GM23338 (cell line): ENCODE measurements at regions not wholly inside any gene's neighbourhood (a gene's known extent, or its start where the extent isn't known, plus 50 kb on each side); places are given as distances from the start of the nearest gene placed in this dataset.

Source experiments
- ATAC-seq: fragments of 200-7000 bp; cut with Tn5 transposase; 3 replicates; pipeline ENCODE4 v1.9.1; 2020
- DNase-seq: peaks from one replicate; pipeline ENCODE4 v3.0.0-alpha.2; 2015; ENCODE audit warnings: low spot score
- H2AFZ ChIP-seq: fragments of 200-600 bp; sonication (generic); 2 replicates; pipeline ENCODE4 v1.8.0; 2016; ENCODE audit warnings: antibody characterized with exemption, mild to moderate bottlenecking, moderate library complexity
- H3F3A ChIP-seq: fragments of 200-600 bp; sonication (generic); replicated peaks from 2 replicates; pipeline ENCODE4 v1.8.0; 2017; ENCODE audit warnings: antibody characterized with exemption, mixed run types, low read depth
- H3K27ac ChIP-seq: fragments of 200-600 bp; sonication (generic); 2 replicates; pipeline ENCODE4 v1.6.1; 2016; ENCODE audit warnings: low read depth
- H3K27me3 ChIP-seq: fragments of 200-600 bp; sonication (generic); 2 replicates; pipeline ENCODE4 v1.8.0; 2016; ENCODE audit warnings: mild to moderate bottlenecking, mixed run types, moderate library complexity; ENCODE audit not compliant: insufficient read depth
- H3K36me3 ChIP-seq: fragments of 200-600 bp; sonication (generic); 2 replicates; pipeline ENCODE4 v1.8.0; 2016; ENCODE audit warnings: mild to moderate bottlenecking; ENCODE audit not compliant: insufficient read depth
- H3K4me1 ChIP-seq: fragments of 200-600 bp; sonication (generic); 2 replicates; pipeline ENCODE4 v1.8.0; 2016; ENCODE audit warnings: mild to moderate bottlenecking, moderate library complexity; ENCODE audit not compliant: insufficient read depth
- H3K4me2 ChIP-seq: fragments of 200-600 bp; sonication (generic); 2 replicates; pipeline ENCODE4 v1.7.1; 2017; ENCODE audit warnings: mixed run types
- H3K4me3 ChIP-seq: fragments of 200-600 bp; sonication (generic); 2 replicates; pipeline ENCODE4 v1.6.1; 2016; ENCODE audit warnings: mixed run types
- H3K79me2 ChIP-seq: fragments of 200-600 bp; sonication (generic); replicated peaks from 2 replicates; pipeline ENCODE4 v1.8.0; 2017; ENCODE audit warnings: mild to moderate bottlenecking; ENCODE audit not compliant: insufficient read depth
- H3K9me2 ChIP-seq: fragments of 200-600 bp; sonication (generic); 2 replicates; pipeline ENCODE4 v1.8.0; 2017; ENCODE audit not compliant: insufficient read depth
- H4K20me1 ChIP-seq: fragments of 200-600 bp; sonication (generic); replicated peaks from 2 replicates; pipeline ENCODE4 v1.8.0; 2017; ENCODE audit warnings: mild to moderate bottlenecking; ENCODE audit not compliant: insufficient read depth
- H3K27ac Mint-ChIP-seq: 2 replicates; pipeline ENCODE4 v1.8.0; 2020; ENCODE audit warnings: inconsistent platforms, mild to moderate bottlenecking, moderate library complexity, mixed read lengths
- H3K27me3 Mint-ChIP-seq: 3 replicates; pipeline ENCODE4 v1.8.0; 2022; ENCODE audit warnings: low read depth, mild to moderate bottlenecking, moderate library complexity, mixed read lengths, inconsistent platforms; ENCODE audit not compliant: insufficient read depth, poor library complexity
- H3K36me3 Mint-ChIP-seq: 3 replicates; pipeline ENCODE4 v1.8.0; 2021; ENCODE audit warnings: low read depth, mild to moderate bottlenecking, inconsistent platforms, moderate library complexity, mixed read lengths
- H3K4me1 Mint-ChIP-seq: 3 replicates; pipeline ENCODE4 v1.8.0; 2020; ENCODE audit warnings: mild to moderate bottlenecking, inconsistent platforms, mixed read lengths
- H3K4me3 Mint-ChIP-seq: 3 replicates; pipeline ENCODE4 v1.8.0; 2021; ENCODE audit warnings: moderate library complexity, mild to moderate bottlenecking, inconsistent platforms, mixed read lengths
- H3K9me3 Mint-ChIP-seq: 3 replicates; pipeline ENCODE4 v1.8.0; 2020; ENCODE audit warnings: moderate library complexity, mild to moderate bottlenecking, inconsistent platforms, mixed read lengths
- EZH2phosphoT487 ChIP-seq: fragments of 200-600 bp; sonication (generic); IDR thresholded peaks from one replicate; pipeline ENCODE4 v1.8.1; 2018; ENCODE audit warnings: antibody characterized with exemption; ENCODE audit not compliant: unreplicated experiment
- JUNB ChIP-seq: IDR thresholded peaks from one replicate; pipeline ENCODE4 v1.6.1; 2016; ENCODE audit warnings: antibody characterized with exemption; ENCODE audit not compliant: unreplicated experiment
- ZNF114 ChIP-seq: fragments of 250-450 bp; sonication (Bioruptor Pico); IDR thresholded peaks from 2 replicates; pipeline ENCODE4 v1.5.0; 2020; ENCODE audit warnings: mild to moderate bottlenecking, moderate library complexity
- ZNF462 ChIP-seq: fragments of 250-450 bp; sonication (Bioruptor Pico); IDR thresholded peaks from 2 replicates; pipeline ENCODE4 v1.5.0; 2020; ENCODE audit warnings: mild to moderate bottlenecking, moderate library complexity

DNA sequence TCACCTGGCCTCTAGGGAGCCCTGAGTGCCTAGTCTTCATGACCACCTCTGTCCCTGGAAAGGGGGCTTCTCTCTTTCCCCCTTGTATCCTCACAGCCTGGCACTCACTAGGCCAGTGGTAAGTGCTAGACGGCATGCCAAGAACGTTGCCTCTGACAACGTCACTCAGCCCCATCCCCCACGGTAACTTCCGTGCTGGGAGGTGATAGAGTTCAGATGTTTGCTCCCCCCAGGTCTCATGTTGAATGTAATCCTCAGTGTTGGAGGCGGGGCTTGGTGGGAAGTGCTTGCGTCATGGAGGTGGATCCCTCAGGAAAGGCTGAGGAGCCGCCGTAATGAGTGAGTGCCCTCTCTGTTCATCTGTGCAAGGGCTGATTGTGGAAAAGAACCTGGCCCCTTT is 343.3 kb upstream of the MKI67 start:
- H3K27me3 Mint-ChIP-seq, result peaks cover 7% of the 10 kb centered on the region
- no peaks in the 10 kb centered on the region; the same call in 1 of the 3 replicates for H3K4me1 Mint-ChIP-seq

More for the DNA sequence above, 343.3 kb upstream of the MKI67 start:
- H3K79me2 ChIP-seq, result no peaks in the 10 kb centered on the region
- H3K4me2 ChIP-seq, result no peak overlapping the region
- H3K9me2 ChIP-seq, result no peaks in the 10 kb centered on the region
- no peaks in the 10 kb centered on the region; the same call in 1 of the 2 replicates for H3F3A ChIP-seq
- peak overlapping the region; percentile 74 for H2AFZ ChIP-seq
- Mint-ChIP-seq H3K4me3 (no peak overlapping the region), H3K36me3 (no peaks in the 10 kb centered on the region), H3K9me3 (peaks cover 9% of the 10 kb centered on the region), H3K27ac (peak overlapping the region; percentile 72)
- H3K27me3 ChIP-seq, result no peaks in the 10 kb centered on the region
- DNase-seq, result no peak
- H4K20me1 ChIP-seq, result no peaks in the 10 kb centered on the region
- H3K4me1 ChIP-seq, result no peaks in the 10 kb centered on the region
- no peak for TF ChIP-seq EZH2phosphoT487
- TF ChIP-seq JUNB, result no peak
- TF ChIP-seq ZNF462, result no peak
- TF ChIP-seq ZNF114 (CRISPR knock-in tag), result no peak
- H3K4me3 ChIP-seq, result no peak overlapping the region
- H3K36me3 ChIP-seq, result no peaks in the 10 kb centered on the region; the same call in 1 of the 2 replicates
- no peak for ATAC-seq
- no peak overlapping the region for H3K27ac ChIP-seq
